SHP77 (cell line): ENCODE measurements at regions not wholly inside any gene's neighbourhood (a gene's known extent, or its start where the extent isn't known, plus 50 kb on each side); places are given as distances from the start of the nearest gene placed in this dataset.
A peak's percentile ranks its signal among the peaks of the same experiment; 100 is the strongest.

Experiments used
- DNase-seq, 2 experiments: peaks; one replicate each; lab custom pipeline; 2025; lab: John Stamatoyannopoulos, UW

DNA sequence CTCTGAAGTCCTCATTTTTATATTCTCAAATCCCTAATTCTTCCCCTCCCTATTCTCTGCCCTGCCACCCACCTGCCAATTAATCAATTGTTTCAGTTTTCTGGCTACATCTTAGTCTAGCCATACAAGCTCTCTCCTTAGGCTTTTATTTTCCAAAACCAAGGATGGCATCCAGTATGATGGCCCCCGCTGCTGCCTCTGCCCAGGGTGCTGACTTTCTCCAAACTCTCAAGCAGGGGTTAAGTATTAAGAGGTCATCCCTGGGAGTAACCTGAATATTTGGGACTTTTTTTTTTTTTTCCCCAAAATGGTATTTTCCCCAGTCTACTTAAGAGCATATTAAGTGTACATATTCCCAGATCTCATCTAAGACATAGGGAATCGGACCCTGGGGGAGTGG is 183.8 kb downstream of the DHX35 start:
- DNase-seq = no peak

DNA sequence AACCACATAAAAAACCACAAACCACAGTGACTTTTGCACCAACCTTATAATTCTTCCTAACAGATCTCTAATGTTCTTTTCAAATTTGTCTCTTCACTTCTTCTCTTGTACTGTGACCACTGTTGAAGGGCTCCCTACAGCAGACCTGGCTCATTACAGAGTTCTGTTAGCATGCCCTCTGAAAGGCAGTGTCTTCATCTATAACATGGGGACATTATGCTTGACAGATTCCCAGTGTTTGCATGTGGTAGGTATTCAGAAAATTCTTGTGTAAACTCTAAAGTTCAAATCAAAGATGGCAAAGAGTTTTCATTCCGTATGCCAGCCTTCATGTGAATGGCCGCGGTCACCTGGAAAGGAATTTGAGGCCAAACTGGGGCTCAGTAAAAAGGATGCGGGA is 182.6 kb downstream of the DHX35 start:
- DNase-seq = no peak

DNA sequence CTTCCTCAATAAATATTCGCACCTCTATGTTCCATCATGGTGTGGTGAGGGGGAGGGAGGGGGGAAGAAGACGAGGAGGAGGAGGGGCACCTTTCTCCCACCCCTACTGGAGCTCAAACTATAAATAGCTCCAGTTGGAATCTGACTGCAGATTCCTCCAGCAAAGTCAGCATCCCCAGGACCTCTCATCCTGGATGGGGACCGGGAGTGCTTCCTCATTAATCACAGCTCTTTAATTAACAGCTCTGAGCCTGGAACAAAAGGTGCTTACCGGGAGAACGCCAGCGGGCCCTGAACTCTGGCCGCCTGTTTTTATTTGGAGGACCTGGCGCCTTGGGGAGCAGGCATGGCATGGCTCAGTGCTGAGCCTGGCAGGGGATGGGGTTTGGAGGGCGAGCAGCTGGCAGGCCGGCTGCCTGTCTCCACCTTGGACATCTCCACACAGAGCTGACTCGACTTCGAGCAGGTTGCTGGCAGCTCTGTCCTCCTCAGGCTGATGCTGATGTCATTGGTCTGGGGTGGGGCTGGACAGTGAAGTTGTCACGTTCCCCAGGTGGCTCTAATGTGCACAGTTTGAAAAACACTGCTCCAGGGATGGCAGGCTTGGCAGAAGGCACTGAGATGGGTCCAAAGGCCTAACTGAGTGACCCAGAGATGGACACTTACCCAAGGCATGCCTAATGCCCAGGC is 180.4 kb downstream of the DHX35 start:
- no peak for DNase-seq

DNA sequence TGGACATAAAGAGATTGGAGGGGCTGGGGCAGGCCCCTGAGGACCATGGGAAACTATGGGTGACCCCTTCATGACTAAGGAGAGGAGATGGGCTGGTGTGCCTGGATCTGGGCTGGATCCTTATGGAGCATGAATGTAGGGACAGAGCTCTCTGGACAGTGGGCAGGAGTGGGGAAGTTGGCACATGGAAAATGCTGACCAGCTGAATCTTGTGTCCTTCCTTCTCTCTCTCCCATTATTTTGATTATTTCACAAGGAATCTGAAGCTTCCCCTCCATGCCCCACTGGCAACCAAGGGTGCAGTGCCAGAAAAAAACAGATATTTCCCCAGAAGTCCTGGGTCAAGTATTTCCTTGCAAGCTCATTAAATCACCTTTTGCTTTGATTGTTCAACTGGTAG is 175.2 kb downstream of the DHX35 start:
- no peak for DNase-seq

DNA sequence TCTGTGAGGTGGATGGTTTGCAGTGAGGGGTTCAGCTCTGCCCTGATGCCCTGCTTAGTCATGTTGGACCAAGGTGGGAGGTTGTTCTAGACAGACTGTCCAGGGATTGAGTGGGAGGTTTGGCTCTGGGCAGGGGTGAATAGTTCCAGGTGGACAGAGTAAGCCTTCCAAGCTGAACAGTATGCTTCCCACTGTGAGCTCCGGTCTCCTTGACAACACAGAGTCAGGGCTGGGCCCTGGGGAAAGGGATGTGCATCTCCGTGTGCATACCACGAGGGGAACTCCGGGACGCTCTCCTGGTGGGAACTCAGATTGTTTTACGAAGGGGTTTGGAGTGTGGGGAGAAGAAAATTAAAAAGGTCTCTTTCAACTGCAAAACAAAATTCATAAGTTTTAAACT is 174.7 kb downstream of the DHX35 start:
- DNase-seq = no peak

DNA sequence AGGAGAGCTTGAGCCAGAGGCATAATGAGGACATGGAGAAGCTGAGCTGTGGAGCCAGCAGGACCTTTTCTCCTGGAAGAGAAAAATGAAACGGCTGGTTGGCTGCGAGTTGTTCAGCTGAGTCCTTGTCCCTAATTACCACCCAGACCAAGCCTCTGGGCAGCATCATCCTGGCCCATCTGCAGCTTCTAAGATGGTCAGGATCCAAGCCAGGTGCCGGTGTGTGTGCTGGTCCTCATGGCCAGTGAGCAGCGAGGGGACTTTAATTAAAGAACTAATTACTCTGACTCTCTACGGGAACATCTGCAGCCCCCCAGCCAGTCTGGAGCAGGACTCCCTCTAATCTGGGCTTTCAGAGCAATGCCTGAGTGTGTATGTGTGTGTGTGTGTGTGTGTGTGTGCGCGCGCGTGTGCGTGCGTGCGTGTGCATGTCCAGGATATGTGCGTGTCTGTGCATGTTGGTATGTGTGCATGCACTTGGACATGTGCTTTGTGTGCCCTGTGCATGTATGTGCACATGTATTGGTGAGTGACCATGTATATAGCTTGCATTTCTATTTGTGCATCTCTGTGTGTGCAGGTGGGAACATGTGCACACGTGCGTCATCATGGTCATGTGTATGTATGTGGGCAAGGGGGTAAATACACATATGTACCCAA is 173.9 kb downstream of the DHX35 start:
- no peak for DNase-seq

DNA sequence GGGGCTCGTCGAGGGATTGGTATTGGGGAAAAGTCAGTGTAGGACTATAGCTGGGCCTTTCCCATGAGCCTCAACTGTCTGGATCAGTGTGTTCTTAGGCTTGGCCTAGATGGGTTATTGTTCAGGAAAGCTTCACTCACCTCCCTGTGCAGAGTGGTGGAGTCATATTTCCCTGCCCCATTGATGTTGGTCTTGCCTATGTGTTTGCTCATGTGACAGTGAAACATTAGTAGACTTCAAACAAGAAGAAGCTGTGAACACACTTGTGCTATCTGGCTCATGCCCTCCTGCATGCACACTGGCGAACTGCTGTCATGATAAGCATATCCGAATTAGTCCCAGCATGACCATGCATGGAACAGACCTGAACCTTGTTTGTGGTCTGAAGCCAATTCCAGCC is 171.1 kb downstream of the DHX35 start:
- DNase-seq = no peak

DNA sequence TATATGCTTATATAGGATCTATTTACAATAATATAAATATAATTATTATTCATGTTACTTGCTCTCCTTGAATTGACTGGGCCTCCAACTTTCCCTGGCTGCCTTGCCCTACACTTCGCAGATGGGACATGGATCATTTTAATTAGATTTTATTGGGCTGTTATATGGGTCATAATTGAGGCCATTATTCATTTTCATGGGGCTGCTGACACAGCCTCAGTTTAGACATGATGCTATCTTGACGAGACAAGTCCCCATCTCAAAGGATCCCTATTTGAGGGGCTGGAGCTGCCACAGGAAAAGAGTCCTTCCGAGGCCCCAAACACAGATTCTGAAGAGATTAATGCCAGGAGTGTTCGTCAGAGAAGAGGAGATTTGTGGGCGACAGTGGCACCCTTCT is 170.4 kb downstream of the DHX35 start:
- no peak for DNase-seq

DNA sequence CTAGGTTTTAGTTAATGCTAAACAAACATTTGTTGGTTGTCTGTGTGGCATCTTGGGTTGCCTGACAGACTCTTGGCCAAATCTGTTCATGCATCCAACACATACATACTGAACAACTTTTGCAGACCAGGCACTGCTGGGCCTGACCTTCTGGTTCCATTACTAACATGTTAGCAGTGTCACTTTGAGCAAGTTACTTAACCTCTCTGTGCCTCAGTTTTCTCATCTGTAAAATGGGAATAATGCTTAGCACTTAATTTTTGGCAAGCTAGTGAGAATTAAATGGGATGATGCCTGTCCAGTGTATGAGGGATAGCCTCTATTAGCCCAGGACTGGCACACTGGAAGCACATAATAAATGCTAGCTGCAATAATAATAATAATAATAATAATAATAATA is 169.9 kb downstream of the DHX35 start:
- no peak for DNase-seq

DNA sequence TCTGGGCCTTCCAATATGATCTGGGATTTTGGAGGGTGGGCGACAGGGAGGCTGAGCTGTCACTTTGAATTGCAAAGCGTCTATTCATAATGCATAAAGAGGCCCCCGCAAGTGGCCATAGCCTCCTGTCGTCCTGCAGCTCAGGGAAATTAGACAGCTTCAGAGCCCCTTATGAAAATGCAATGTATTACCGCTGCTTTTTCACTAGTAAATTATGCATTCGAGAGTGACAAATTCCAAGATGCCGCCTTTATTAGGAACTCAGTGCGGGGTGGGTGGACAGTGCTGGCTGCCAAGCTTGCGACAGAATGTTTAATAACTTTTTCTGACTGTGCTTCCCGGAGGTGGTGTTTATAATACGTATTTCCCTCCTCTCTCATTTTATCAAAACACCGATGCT is 168.5 kb downstream of the DHX35 start:
- DNase-seq = no peak

DNA sequence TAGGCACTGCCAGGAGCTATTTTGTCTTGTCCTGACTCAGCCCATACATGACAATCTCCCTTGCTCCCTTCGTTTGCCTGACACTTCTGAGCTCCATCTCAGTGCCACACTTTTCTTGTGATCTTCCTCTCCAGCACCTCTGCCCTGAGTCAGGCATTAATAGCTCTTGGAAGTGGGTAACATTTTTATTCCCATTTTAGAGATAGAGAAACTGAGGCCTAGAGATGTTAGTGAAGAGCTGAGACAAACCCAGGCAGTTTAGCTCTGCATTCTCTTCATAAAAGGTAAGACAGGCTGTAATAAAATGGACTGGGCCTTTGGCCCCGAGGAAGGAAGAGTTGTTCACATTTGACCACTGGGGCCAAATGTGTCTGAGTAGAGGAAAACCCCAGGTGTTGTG is 167.4 kb downstream of the DHX35 start:
- no peak for DNase-seq

DNA sequence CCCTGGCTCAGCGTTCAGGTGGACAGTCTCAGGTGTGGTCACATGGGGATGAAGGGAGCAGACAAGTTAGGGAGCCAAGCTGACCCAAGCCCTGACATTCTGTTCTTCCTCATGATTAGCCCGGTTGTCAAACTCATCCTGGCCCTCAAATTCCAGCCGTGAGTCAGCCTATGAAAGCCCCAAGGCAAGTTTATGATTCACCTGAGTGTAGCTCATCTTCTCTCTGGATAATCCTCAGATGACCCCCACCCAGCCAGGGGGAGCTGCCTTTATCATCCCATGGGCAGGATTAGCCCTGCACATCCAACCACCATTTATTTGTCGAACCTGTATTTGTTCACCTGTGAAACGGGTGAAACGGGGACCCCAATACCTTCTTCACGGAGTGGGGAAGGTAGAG is 161.9 kb downstream of the DHX35 start:
- DNase-seq = no peak

DNA sequence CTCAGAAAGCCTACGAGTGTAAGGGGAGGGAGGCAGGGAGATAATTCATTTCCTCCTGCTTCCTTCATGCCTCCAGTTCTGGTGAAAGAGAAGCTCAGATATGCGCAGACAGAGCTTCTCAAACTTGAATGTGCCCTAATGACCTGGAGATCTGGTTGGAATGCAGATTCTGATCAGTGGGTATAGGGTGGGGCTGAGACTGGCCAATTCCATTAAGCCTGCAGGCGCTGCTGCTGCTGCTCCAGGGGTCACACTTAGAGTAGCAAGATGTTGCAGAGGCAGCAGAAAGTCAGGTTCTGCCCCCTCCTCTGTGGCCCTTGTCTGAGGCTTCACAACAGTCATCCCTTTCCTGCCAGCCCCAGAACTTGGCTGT is 161.0 kb downstream of the DHX35 start:
- DNase-seq = no peak

DNA sequence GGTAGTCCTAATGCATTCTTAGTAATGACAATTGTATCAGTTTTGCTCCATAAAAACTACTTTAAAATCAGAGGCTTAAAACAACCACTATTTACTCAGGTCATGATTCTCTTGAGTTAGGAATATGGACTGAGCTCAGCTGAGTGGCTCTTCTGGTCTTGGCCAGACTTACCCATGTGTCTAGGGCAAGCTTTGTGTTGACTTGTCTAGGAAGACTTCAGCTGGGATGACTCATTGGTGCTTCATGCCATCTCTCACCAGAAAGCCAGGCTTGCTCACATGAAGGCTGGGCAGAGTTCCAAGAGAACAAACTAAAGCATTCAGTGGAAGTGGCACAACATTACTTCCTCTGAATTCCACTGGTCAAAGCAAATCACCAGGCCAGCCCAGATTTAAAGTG is 155.3 kb downstream of the DHX35 start:
- peak; percentile 18 to 19 for DNase-seq

DNA sequence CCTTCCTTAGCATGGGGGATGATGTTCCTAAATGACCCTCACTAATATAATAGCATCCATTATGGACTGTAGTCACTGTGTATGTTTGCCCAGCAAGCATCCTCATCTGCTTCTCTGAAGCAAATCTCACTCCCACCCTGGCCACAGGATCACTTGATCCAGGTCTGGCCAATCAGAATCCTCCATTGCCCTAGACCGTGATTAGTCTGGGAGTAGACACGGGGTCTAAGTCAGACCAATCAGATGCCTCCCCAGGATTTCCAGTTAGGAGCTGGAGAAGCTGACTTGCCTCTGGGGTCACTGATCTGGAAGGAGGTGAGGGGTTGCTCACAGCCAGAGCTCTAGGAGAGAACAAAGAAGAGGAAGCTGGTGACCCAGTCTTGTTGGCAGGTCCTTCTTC is 153.9 kb downstream of the DHX35 start:
- DNase-seq = no peak

DNA sequence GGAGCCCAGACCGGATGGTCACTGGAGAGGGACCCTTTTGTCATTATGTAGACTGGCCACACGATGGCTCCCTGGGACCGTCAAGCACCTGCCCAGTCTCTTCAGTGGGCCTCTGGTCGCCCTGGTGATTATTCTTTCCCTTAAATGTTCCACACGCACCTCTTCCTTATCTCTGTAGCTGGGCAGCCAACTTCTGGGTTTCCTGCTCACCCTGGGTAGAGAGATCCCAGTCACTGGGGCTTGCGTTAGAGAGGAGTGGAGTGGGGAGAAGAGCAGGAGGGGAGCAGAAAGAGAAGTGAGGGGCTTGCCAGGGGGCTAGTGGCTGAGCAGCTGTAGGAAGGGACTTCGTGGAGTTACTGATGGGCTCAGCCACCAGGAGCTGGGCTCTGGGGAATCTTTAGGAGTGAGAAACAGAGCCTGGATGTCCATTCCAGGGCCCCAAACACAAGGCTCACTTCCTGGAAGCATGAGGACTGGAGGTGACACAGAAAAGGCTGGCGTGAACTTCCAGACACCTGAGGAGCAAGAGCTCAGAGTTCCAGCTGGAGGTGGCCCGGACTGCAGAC is 150.1 kb downstream of the DHX35 start:
- peak; percentile 23 to 42 for DNase-seq

DNA sequence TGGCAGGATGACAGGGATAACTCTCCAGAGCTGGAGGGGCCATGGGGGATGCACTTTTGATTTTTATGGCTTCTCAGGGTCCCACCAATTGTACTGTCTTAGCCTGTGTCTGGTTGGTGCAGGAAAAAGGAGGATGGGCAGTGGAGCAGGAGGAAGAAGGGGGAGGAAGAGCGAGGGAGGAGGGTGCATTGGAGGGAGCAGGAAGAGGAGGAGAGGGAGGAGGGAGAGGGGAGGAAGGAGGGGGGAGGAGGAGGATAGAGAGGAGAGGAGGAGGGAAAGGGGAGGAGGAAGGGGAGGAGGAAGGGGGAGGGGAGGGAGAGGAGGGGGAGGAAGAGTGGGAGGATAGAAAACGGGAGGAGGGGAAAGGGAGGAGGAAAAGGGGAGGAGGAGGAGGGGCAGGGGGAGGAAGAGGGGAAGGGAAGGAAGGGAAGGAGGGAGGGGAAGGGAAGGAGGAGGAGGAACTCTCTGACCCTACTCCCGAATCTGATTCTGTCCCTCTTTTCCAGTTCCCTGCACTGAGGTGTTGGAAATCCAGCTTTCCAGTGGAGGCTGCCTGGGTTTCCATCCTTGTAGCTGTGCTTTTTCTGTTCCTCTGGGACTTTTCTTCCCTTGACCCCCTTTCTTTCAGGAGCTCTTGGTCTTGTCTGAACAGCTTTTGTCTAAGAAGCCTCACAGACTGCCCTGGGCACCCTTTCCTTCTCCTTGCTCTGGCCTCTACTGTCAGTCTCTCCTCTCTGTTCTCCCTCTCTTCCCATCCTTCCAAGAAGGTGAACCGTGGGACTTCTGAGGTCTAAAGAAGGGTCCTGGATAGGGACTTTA is 149.4 kb downstream of the DHX35 start:
- no peak for DNase-seq

DNA sequence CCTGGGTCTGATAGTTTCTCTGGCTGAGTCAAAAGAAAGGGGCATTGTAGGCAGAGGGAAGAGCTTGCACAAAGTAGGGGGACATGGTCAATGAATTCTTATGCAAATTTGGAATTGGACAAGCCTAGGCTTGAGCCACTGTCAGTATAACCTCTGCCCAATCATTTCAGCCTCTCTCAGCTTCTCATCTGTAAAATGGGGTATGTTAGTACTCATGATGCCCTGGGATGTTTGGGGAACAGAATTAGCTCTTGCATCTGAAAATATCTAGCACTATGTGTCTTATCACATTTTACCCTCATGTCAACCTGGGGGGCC is 148.6 kb downstream of the DHX35 start:
- DNase-seq = no peak

DNA sequence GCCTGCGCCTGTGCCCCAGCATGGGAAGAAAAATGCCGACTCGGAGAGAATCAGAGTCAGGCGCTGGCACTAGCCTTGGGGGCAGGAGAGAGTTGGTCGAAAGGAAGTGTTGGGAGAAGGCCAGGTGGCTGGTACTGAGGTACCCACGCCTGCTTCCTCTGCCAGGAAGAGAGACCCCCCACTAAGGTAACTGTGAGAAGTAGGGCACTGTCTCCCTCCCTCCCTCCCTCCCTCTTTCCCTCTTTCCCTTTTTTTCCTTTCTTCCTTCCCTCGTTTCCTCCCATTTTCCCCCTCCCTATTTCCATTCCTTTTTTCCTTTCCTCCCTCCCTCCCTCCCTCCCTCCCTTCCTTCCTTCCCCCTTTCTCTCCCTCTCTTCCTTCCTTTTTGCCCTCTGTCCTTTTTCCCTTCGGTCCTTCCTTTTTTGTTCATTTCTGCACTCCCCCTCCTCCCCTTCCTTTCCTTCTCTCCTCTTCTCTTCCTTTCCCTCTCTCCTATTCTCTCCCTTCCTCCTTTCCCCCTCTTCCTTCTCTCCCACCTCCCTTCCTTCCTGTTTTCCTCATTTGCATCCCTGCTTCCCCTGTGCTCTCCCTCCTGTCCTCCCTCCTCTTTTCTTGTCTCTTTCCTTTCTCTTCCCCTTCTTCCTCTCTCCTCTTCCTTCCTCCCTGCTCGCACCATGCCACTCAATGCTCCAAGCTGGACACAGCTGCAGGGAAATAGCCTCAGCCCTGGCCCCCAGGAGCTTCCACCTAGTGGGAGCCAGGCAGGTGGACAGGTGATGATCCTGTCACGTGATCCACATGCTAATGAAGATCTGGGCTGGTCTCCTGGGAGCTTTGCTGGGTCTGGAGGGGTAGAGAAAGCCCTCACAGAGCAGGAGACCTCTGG is 148.0 kb downstream of the DHX35 start:
- no peak for DNase-seq

DNA sequence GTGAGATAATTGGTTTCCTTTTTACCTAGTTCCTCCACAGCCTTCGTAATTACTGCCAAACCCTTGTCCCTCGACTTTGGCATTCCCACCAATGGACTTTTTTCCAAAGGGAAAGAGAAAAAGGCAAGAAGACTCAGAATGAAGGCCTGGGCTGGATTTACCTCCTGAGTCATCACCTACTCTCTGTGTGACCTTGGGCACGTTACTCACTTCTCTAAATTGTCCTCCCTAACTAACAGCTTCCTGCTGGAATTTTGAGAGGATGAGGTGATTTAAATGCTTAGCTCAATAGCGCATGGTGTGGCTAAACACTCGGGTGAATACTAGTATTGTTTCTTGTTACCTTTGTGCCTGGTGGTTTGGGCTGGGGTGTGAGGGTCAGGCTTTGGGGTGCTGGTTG is 146.6 kb downstream of the DHX35 start:
- no peak for DNase-seq

DNA sequence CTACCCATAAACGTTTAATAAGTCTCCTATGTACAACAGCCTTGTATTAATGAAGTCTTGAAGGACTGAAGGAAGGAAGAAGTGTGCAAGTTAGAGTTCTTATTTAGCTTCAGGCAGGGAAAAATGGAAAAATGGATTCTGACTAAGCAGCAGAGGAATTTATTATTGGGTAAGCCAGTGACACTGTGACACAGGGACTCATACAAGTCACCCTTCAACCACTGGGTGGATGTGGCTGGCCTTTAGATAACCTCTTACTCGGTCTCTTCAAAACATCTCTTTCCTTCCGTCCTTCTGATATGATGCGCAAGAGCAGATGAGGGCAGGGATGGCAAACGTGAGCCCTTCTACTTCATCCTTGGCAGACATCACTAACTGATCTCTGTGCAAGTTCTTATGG is 145.6 kb downstream of the DHX35 start:
- DNase-seq = no peak

DNA sequence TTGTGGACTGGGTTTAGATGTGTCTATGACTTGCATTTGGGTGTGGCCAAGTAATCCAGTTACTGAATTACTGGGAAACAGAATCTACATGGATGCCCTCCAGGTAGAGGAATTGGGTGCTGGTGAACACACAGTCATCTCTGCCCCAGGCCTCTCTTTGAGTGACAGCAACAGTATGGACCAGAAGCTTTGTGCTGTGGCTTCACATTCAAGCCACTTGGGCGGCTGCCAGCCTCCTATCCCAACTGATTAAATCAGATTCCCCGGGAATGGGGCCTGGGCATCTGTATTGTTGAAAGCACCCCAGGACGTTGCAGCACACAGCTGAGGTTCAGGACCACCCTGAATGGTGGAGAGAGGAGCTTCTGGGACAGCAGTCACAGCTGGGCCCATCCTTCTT is 144.6 kb downstream of the DHX35 start:
- no peak for DNase-seq
